Stimulated activated CD8-positive, alpha-beta memory T cell treated with anti-CD3 and anti-CD28 coated beads, Interleukin-12 subunit alpha, Interleukin-12 subunit beta, amount 100 ng/mL, for 24 hours (primary cell): ENCODE measurements at regions not wholly inside any gene's neighbourhood (a gene's known extent, or its start where the extent isn't known, plus 50 kb on each side); places are given as distances from the start of the nearest gene placed in this dataset.

ENCODE experiments used
- DNase-seq: peaks from one replicate; pipeline ENCODE4 v3.0.0-alpha.2; 2020; ENCODE audit errors: extremely low read depth

- no peak for DNase-seq
Observed at GRCh38 chr3:72237679-72238009, 452.7 kb upstream of the PROK2 start.

- DNase-seq = no peak
Observed at GRCh38 chr3:72234391-72234790, 449.4 kb upstream of the PROK2 start.

GRCh38 chr3:72233571-72233970, 448.6 kb upstream of the PROK2 start:
- no peak for DNase-seq

GRCh38 chr3:72232777-72233176, 447.8 kb upstream of the PROK2 start:
- DNase-seq = no peak

GRCh38 chr3:72232331-72232730, 447.4 kb upstream of the PROK2 start:
- DNase-seq = no peak

- DNase-seq = no peak
Observed at GRCh38 chr3:72231439-72232196, 446.7 kb upstream of the PROK2 start.

- no peak for DNase-seq
Observed at GRCh38 chr3:72230774-72231379, 445.9 kb upstream of the PROK2 start.

- no peak for DNase-seq
Observed at GRCh38 chr3:72229952-72230351, 445.0 kb upstream of the PROK2 start.

GRCh38 chr3:72227486-72228070, 442.6 kb upstream of the PROK2 start:
- DNase-seq = no peak

- DNase-seq = no peak
Observed at GRCh38 chr3:72224804-72225509, 440.0 kb upstream of the PROK2 start.

- DNase-seq = no peak
Observed at GRCh38 chr3:72223628-72224027, 438.7 kb upstream of the PROK2 start.

GRCh38 chr3:72223116-72223515, 438.2 kb upstream of the PROK2 start:
- DNase-seq = no peak

- DNase-seq = no peak
Observed at GRCh38 chr3:72222410-72222809, 437.5 kb upstream of the PROK2 start.

- DNase-seq = no peak
Observed at GRCh38 chr3:72220946-72221345, 436.0 kb upstream of the PROK2 start.

GRCh38 chr3:72219752-72220151, 434.8 kb upstream of the PROK2 start:
- no peak for DNase-seq

- no peak for DNase-seq
Observed at GRCh38 chr3:72217570-72217969, 432.6 kb upstream of the PROK2 start.

GRCh38 chr3:72214066-72214951, 429.4 kb upstream of the PROK2 start:
- DNase-seq = no peak

- no peak for DNase-seq
Observed at GRCh38 chr3:72213296-72214065, 428.5 kb upstream of the PROK2 start.

GRCh38 chr3:72212396-72212795, 427.4 kb upstream of the PROK2 start:
- DNase-seq = no peak

- DNase-seq = no peak
Observed at GRCh38 chr3:72210261-72210660, 425.3 kb upstream of the PROK2 start.

GRCh38 chr3:72205297-72205826, 420.4 kb upstream of the PROK2 start:
- no peak for DNase-seq
